ENCODE measurements at regions not wholly inside any gene's neighbourhood (a gene's known extent, or its start where the extent isn't known, plus 50 kb on each side); places are given as distances from the start of the nearest gene placed in this dataset.
A peak's percentile ranks its signal among the peaks of the same experiment; 100 is the strongest.

DNA sequence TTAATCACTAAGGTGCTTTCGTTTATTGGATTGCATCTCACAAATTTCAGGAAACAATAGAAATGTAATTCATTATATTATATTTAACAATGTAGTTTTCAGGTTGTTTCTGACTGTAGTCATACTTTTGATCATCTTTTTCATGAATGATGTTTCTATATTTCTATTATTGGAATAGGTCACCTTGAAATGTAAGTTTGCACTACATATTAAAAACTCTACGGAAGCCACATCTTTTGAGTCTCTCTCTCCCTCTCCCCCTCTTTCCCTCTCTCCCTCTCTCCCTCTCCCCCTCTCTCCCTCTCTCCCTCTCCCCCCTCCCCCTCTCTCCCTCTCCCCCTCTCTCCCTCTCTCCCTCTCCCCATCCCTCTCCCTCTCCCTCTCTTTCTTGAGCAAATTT lies 131.3 kb upstream of the FBXL4 start:
- intact Hi-C loops (cut with micrococcal nuclease): no loop called here
- H3K4me1 Mint-ChIP-seq (ENCODE audit: low read depth): no peaks in the 10 kb centered on the region
- no peaks in the 10 kb centered on the region for H3K36me3 Mint-ChIP-seq (ENCODE audit: low read depth)
- no peak overlapping the region for H3K4me3 Mint-ChIP-seq
- no peak overlapping the region for H3K27ac Mint-ChIP-seq
- H3K9me3 Mint-ChIP-seq: no peaks in the 10 kb centered on the region
- no peaks in the 10 kb centered on the region for H3K27me3 Mint-ChIP-seq

DNA sequence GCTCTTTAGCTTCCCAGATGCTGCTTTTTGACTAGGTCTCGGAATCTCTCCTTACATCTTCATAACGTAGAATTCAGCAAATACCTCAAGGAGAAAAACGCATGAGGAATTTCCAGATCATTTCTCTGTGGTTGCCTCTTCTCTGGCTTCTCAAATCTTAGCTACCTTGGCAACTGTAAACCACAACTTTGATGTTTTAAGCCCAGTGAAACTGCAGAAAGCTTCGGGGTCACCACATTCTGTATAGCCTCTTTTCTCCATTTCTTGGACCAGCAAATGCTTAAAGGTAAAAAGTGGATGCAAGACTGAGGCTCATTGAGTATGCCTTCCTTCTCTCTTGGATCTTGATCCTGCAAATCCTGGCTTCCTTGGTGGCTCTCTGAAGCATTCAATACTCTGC lies 125.5 kb upstream of the FBXL4 start:
- Mint-ChIP-seq H3K36me3 (ENCODE audit: low read depth) (no peaks in the 10 kb centered on the region), H3K4me3 (no peak overlapping the region), H3K27me3 (no peaks in the 10 kb centered on the region), H3K27ac (no peak overlapping the region), H3K4me1 (ENCODE audit: low read depth) (no peaks in the 10 kb centered on the region), H3K9me3 (no peaks in the 10 kb centered on the region)
- intact Hi-C loops (cut with micrococcal nuclease): no loop called here

DNA sequence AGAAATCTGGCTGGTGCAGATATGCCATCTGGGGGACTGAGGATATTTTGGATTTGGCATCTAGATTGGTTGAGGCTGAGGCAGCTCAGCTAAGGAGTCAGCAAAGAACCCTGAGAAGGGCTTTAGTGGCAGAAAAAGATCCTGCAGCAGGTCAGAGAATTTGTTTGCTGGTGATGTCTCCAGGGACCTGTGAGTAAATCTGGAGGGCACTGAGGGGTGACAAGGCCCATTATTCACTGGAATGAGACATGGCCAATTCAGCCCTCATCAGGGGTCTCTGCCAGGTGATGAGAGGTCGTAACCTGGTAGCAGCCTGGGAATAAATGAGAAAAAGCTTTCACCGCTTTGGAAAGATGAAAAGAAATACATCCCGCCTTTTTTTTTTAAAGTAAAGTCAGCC lies 118.3 kb upstream of the FBXL4 start:
- no peak overlapping the region for H3K27ac Mint-ChIP-seq
- no peaks in the 10 kb centered on the region for H3K9me3 Mint-ChIP-seq
- peaks cover 6% of the 10 kb centered on the region for H3K27me3 Mint-ChIP-seq
- no peak overlapping the region for H3K4me3 Mint-ChIP-seq
- intact Hi-C loops (cut with micrococcal nuclease): no loop called here
- no peaks in the 10 kb centered on the region for H3K4me1 Mint-ChIP-seq (ENCODE audit: low read depth)
- H3K36me3 Mint-ChIP-seq (ENCODE audit: low read depth): no peaks in the 10 kb centered on the region

DNA sequence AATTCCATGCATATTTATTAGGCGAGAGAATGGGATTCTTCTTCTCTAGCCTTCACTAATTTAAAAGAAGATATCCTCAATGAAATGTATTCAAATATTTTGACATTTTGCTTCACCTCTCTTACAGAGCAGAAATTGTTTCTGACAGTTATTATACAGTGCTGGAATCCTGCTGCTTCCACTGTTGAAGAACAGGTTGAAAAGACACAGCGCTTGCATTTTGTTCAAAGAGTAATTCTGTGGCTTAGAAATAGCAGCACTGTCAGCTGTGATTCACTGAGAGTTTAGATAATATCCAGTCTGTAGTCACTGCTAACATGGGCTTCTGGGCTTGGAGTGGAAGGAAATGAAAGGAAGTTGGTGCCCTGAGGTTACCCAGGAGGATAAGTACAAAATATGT lies 117.1 kb upstream of the FBXL4 start:
- Mint-ChIP-seq H3K4me3 (no peak overlapping the region), H3K27ac (no peak overlapping the region), H3K9me3 (no peaks in the 10 kb centered on the region), H3K27me3 (peaks cover 7% of the 10 kb centered on the region), H3K4me1 (ENCODE audit: low read depth) (no peaks in the 10 kb centered on the region), H3K36me3 (ENCODE audit: low read depth) (no peaks in the 10 kb centered on the region)
- intact Hi-C loops (cut with micrococcal nuclease): no loop called here

DNA sequence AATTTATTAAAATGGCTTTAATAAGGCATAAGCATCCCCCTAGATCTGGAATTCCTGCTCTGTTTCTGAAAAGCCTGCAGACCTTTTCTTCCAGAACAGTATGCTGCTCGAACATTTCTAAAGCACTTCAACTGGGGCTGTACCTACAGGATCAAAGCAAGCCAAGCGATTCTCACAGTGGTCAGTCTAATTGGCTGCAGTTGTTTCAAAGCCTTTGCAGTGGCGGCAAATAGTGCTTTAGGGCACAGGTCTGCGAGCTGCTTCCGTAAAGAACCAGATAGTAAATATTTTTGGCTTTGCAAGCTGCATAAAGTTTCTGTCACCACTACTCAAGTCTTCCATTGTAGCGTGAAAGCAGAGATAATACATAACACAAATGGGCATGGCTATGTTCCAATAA lies 88.9 kb upstream of the FBXL4 start:
- intact Hi-C loops (cut with micrococcal nuclease): no loop called here
- no peak overlapping the region for H3K4me3 Mint-ChIP-seq
- no peaks in the 10 kb centered on the region for H3K4me1 Mint-ChIP-seq (ENCODE audit: low read depth)

DNA sequence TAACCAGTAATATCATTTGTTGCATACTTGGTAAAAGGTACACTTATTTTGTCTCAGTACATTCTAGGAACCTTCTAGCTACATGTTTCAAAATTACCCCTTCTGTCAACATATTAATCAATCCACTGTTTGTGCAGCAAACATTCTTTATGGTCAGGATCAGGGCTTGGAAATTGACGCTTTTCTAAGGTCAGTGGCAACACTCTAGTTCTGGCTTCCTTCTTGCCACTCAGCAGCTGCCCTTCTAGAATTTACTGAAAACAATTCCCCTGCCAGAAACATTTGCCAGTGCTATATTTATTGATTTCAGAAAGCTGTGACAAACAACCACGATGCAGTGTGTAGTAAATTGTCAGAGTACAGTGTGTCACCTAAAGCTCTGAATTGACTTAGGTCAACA lies 84.7 kb upstream of the FBXL4 start:
- no peaks in the 10 kb centered on the region for H3K36me3 Mint-ChIP-seq (ENCODE audit: low read depth)
- peaks cover 2% of the 10 kb centered on the region for H3K27me3 Mint-ChIP-seq
- no peak overlapping the region for H3K27ac Mint-ChIP-seq
- intact Hi-C loops (cut with micrococcal nuclease): no loop called here
- H3K4me1 Mint-ChIP-seq (ENCODE audit: low read depth): no peaks in the 10 kb centered on the region
- H3K9me3 Mint-ChIP-seq: peaks cover 2% of the 10 kb centered on the region
- H3K4me3 Mint-ChIP-seq: no peak overlapping the region

More for the DNA sequence above, 88.9 kb upstream of the FBXL4 start:
- Mint-ChIP-seq H3K36me3 (ENCODE audit: low read depth) (no peaks in the 10 kb centered on the region), H3K27ac (no peak overlapping the region), H3K9me3 (no peaks in the 10 kb centered on the region), H3K27me3 (peaks cover 2% of the 10 kb centered on the region)

DNA sequence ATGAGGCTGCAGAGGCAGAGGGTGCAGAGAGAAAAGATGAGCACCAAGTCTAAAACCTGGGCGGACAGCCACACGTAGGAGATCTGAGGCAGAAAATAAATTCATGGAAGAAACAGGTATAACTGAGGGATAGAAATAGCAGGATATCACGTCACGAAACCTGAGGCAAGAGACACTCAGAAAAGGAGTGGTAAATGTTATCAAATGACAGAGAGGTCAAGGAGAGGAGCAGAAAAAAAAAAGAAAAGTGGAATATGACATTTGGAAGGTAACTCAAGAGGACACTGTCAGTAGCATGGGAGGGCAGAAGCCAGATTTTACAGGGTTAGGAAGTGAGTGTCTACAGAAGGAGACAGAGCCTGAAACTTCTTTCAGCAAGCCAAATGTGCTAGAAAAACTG lies 84.2 kb upstream of the FBXL4 start:
- H3K4me1 Mint-ChIP-seq (ENCODE audit: low read depth): no peaks in the 10 kb centered on the region
- peaks cover 2% of the 10 kb centered on the region for H3K27me3 Mint-ChIP-seq
- no peak overlapping the region for H3K4me3 Mint-ChIP-seq
- peaks cover 7% of the 10 kb centered on the region for H3K9me3 Mint-ChIP-seq
- intact Hi-C loops (cut with micrococcal nuclease): no loop called here
- H3K36me3 Mint-ChIP-seq (ENCODE audit: low read depth): no peaks in the 10 kb centered on the region
- no peak overlapping the region for H3K27ac Mint-ChIP-seq

DNA sequence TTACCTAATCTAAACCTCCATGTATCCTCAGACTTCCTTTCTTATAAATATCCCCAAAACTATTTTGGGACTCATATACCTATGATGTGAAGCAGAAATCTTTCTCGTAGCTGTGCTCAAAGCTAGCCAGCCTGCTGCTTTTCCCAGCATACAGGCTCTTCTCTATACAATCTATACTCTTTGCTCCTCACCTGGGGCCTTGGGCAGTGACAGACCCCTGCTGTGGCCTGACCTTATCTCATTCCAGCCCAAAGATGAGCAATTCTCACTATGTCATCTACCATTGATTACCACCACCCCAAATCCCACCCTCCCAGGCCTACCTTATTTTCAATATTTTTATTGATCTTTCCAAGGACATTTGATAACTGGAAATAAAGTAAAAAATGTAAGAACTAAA lies 83.2 kb upstream of the FBXL4 start:
- no peaks in the 10 kb centered on the region for H3K27me3 Mint-ChIP-seq
- peaks cover 17% of the 10 kb centered on the region for H3K9me3 Mint-ChIP-seq

DNA sequence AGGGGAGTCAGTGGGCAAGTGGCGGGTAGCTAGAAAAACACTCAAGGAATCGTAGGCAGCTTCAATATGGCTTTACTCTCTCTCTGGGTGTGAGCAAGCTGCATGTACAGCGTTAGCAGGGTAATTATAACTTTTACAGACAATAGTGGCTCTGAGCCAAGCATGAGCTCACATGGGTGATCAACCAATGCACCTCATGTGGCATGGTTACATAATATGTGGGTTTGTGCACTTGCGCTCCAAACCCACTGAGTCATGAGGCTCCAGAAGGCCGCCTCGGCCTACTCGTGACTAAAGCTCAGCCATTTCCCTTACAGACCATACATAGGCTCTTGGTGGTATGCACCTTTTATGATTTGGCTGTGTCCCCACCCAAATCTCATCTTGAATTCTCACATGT lies 78.4 kb upstream of the FBXL4 start:
- Mint-ChIP-seq H3K4me1 (ENCODE audit: low read depth) (no peaks in the 10 kb centered on the region), H3K9me3 (peaks cover 34% of the 10 kb centered on the region), H3K4me3 (no peak overlapping the region), H3K27me3 (no peaks in the 10 kb centered on the region), H3K36me3 (ENCODE audit: low read depth) (no peaks in the 10 kb centered on the region), H3K27ac (no peak overlapping the region)
- intact Hi-C loops (cut with micrococcal nuclease): no loop called here

More for the DNA sequence above, 83.2 kb upstream of the FBXL4 start:
- no peak overlapping the region for H3K27ac Mint-ChIP-seq
- H3K36me3 Mint-ChIP-seq (ENCODE audit: low read depth): no peaks in the 10 kb centered on the region
- no peaks in the 10 kb centered on the region for H3K4me1 Mint-ChIP-seq (ENCODE audit: low read depth)
- no peak overlapping the region for H3K4me3 Mint-ChIP-seq
- intact Hi-C loops (cut with micrococcal nuclease): no loop called here

DNA sequence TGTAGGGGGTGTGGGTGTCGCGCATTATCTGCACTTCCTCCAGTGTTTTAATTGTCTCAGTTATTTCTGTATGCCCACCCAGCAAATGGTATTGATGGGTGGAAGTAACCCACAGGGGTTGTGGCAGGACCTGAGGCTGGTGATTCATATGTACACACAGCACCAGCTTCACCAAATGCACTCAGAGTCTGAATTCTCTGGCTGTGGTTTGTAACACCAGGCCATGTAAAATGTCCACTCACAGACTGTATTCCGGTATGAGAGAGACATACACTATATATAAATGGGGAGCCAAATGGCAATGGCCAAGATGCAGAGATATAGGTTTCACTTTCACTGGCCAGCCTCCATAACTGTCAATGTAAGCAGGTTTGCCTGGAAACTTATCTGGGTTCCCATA lies 76.3 kb upstream of the FBXL4 start:
- Mint-ChIP-seq H3K4me1 (ENCODE audit: low read depth) (no peaks in the 10 kb centered on the region), H3K27me3 (no peaks in the 10 kb centered on the region), H3K36me3 (ENCODE audit: low read depth) (no peaks in the 10 kb centered on the region), H3K9me3 (peaks cover 34% of the 10 kb centered on the region), H3K4me3 (no peak overlapping the region), H3K27ac (no peak overlapping the region)
- intact Hi-C loops (cut with micrococcal nuclease): no loop called here

DNA sequence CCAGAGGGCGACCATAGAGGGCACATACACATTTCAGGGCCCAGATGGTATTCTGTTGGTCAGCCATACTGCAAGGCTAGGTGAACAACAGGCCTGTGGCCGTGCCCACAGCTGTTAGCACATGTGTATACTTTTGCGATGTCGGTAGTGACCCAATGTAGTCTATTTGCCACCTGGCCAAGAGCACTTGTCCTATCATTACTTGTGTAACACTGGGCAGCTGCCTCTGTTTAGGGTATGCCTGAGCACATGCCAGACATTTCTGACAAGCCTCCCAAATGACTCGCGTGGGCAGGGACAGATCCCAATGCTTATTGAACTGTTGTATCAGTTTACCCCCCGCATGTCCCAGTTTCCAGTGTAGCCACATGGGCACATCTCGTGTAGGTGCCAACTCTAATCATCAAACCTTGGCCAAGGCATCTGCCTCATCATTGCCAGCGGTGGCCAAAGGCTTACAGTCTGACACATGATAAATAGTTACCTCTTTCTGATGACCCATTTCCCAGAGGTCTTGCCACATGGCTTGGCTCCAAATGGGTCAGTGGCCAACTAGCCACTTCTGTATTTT lies 74.4 kb upstream of the FBXL4 start:
- intact Hi-C loops (cut with micrococcal nuclease): no loop called here
- Mint-ChIP-seq H3K27me3 (no peaks in the 10 kb centered on the region), H3K27ac (no peak overlapping the region), H3K9me3 (peaks cover 29% of the 10 kb centered on the region), H3K36me3 (ENCODE audit: low read depth) (no peaks in the 10 kb centered on the region), H3K4me3 (no peak overlapping the region), H3K4me1 (ENCODE audit: low read depth) (peaks cover 7% of the 10 kb centered on the region)

DNA sequence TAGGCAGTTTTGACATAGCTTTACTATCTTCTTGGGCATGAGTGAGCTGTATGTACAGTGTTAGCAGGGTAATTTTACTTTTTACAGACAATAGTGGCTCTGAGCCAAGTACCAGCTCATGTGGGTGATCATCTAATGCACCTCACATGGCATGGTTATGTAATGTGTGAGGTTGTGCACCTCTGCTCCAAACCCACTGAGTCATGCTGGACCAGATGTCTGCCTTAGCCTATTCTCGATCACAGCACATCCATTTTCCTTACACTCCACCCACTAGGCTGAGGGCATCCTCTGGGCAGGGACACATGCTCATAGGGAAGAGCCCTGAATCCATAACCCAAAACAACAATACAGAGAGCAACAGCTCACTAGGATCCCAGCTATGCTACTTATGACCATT lies 71.6 kb upstream of the FBXL4 start:
- no peaks in the 10 kb centered on the region for H3K27me3 Mint-ChIP-seq
- peaks cover 17% of the 10 kb centered on the region for H3K4me1 Mint-ChIP-seq (ENCODE audit: low read depth)
- peaks cover 1% of the 10 kb centered on the region for H3K9me3 Mint-ChIP-seq
- no peaks in the 10 kb centered on the region for H3K36me3 Mint-ChIP-seq (ENCODE audit: low read depth)
- H3K27ac Mint-ChIP-seq: no peak overlapping the region
- no peak overlapping the region for H3K4me3 Mint-ChIP-seq
- intact Hi-C loops (cut with micrococcal nuclease): no loop called here

DNA sequence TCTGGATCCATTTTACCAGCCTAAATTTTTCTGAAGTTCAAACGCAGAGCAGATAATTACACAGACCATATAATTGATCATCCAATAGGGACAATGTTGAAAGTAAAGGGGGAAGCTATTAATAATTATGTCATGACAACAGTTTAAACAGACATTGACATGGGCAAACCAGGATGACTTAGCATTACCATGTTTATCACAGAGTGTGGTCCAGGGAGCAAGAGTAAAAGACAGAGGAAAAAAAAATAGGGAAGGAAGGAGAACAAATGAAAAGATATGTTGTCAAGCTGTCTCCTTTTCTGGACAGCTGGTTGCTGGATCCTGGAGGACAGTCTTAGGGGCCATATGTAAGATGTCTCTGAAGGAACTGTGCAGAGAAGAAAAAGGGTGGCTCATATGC lies 69.4 kb upstream of the FBXL4 start:
- Mint-ChIP-seq H3K4me3 (no peak overlapping the region), H3K4me1 (ENCODE audit: low read depth) (peaks cover 28% of the 10 kb centered on the region), H3K27me3 (no peaks in the 10 kb centered on the region), H3K36me3 (ENCODE audit: low read depth) (no peaks in the 10 kb centered on the region), H3K27ac (peak overlapping the region; percentile 8), H3K9me3 (no peaks in the 10 kb centered on the region)
- intact Hi-C loops (cut with micrococcal nuclease): no loop called here

DNA sequence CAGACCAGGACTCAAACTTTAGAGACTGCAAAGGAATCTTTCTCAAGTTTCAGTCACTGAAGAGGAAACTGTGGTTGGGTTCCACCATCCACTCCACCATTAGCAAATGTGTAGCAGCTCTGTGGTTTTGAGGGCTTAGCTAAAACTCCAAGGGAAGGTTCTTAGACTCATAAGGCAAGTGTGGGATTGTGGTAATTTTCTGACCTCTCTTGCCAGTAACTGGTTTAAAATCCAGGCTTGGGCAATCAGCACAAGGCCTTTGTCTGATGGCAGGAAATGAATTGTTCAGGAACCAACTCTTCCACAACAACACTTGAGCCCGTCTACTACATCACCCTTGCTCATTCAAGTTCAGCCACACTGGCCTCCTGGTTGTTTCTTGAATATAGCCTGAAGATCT lies 68.6 kb upstream of the FBXL4 start:
- Mint-ChIP-seq H3K4me1 (ENCODE audit: low read depth) (peaks cover 28% of the 10 kb centered on the region), H3K9me3 (no peaks in the 10 kb centered on the region), H3K27ac (peak overlapping the region; percentile 8), H3K27me3 (no peaks in the 10 kb centered on the region), H3K4me3 (no peak overlapping the region), H3K36me3 (ENCODE audit: low read depth) (no peaks in the 10 kb centered on the region)
- intact Hi-C loops (cut with micrococcal nuclease): no loop called here

DNA sequence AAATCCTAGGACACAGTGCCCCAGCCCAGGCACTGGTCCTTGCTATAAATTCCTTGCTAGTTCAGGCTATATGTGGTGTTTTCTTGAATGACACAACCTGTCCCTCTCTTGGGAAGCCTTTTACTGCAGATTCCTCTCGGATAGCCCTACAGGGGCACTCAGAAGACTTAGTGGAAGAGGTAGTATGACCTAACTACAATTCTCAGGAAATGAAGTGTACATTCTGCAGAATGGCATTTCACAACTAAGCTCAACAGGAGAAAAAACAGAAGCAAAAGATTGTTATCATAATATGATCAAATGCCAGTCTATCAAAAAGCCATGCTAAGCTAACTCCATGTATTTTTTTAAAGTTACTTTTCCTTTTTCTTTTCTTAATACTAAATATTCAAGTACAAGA lies 66.3 kb upstream of the FBXL4 start:
- Mint-ChIP-seq H3K4me3 (no peak overlapping the region), H3K4me1 (ENCODE audit: low read depth) (peaks cover 28% of the 10 kb centered on the region), H3K9me3 (no peaks in the 10 kb centered on the region), H3K27ac (peak overlapping the region; percentile 52), H3K36me3 (ENCODE audit: low read depth) (no peaks in the 10 kb centered on the region), H3K27me3 (no peaks in the 10 kb centered on the region)
- intact Hi-C loops (cut with micrococcal nuclease): no loop called here

Data from dendritic cell treated with granulocyte-macrophage colony-stimulating factor and Interleukin-4, amounts not matched to agents 40 ng/mL and 50 ng/mL, for 4 days (primary cell).